ENCODE measurements at regions not wholly inside any gene's neighbourhood (a gene's known extent, or its start where the extent isn't known, plus 50 kb on each side); places are given as distances from the start of the nearest gene placed in this dataset.

DNA sequence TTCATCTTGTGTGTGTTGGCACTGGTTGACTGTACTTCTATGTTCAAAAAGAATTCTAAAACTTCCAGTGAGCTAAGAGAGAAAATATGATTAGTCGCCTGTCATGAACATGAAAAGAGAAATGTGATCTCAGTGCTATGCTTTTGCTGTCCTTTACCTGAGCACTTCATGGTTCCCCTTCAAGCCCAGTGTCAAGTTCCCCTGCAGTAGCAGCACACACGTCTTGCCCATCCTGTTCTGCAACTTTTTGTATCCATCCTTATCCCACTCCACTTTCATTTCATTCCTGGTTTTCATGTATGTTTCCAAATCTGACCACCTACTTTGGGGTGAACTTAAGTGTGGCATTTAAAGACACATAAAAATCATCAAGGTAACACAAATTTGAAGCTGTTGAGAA is 848.0 kb upstream of the USP15 start:
- DNase-seq: no peak
- H3K4me3 ChIP-seq (ENCODE audit: low read depth, low read length): no peak overlapping the region
- H3K27ac ChIP-seq: no peak overlapping the region
- no peaks in the 10 kb centered on the region for H3K27me3 ChIP-seq (replicated peaks)
- TF ChIP-seq, protein P1, sequence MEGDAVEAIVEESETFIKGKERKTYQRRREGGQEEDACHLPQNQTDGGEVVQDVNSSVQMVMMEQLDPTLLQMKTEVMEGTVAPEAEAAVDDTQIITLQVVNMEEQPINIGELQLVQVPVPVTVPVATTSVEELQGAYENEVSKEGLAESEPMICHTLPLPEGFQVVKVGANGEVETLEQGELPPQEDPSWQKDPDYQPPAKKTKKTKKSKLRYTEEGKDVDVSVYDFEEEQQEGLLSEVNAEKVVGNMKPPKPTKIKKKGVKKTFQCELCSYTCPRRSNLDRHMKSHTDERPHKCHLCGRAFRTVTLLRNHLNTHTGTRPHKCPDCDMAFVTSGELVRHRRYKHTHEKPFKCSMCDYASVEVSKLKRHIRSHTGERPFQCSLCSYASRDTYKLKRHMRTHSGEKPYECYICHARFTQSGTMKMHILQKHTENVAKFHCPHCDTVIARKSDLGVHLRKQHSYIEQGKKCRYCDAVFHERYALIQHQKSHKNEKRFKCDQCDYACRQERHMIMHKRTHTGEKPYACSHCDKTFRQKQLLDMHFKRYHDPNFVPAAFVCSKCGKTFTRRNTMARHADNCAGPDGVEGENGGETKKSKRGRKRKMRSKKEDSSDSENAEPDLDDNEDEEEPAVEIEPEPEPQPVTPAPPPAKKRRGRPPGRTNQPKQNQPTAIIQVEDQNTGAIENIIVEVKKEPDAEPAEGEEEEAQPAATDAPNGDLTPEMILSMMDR (IDR thresholded peaks at IDR 0.05; ENCODE audit: low read depth, low read length, missing control alignments): no peak
- in situ Hi-C loops (cut with HindIII; ENCODE audit: low pct_ligation_motif_present, low sequenced_read_pairs): no loop called here
- no peaks in the 10 kb centered on the region for H3K36me3 ChIP-seq (replicated peaks)

GRCh38 chr12:61414470-61414869 is 845.7 kb upstream of the USP15 start:
- no peaks in the 10 kb centered on the region for H3K27me3 ChIP-seq (replicated peaks)

GRCh38 chr12:61422786-61423185 is 837.4 kb upstream of the USP15 start:
- H3K4me3 ChIP-seq (ENCODE audit: low read depth, low read length): no peak overlapping the region
- no peak for DNase-seq
- no peak overlapping the region for H3K27ac ChIP-seq
- H3K36me3 ChIP-seq (replicated peaks): no peaks in the 10 kb centered on the region
- TF ChIP-seq, protein P1 (IDR thresholded peaks at IDR 0.05; ENCODE audit: low read depth, low read length, missing control alignments): no peak
- in situ Hi-C loops (cut with HindIII; ENCODE audit: low pct_ligation_motif_present, low sequenced_read_pairs): no loop called here
- no peaks in the 10 kb centered on the region for H3K27me3 ChIP-seq (replicated peaks)

More at GRCh38 chr12:61414470-61414869, 845.7 kb upstream of the USP15 start:
- TF ChIP-seq, protein P1 (IDR thresholded peaks at IDR 0.05; ENCODE audit: low read depth, low read length, missing control alignments): no peak
- H3K36me3 ChIP-seq (replicated peaks): no peaks in the 10 kb centered on the region
- no peak for DNase-seq
- in situ Hi-C loops (cut with HindIII; ENCODE audit: low pct_ligation_motif_present, low sequenced_read_pairs): no loop called here
- no peak overlapping the region for H3K4me3 ChIP-seq (ENCODE audit: low read depth, low read length)
- H3K27ac ChIP-seq: no peak overlapping the region

- Histone ChIP-seq H3K36me3 (replicated peaks) (no peaks in the 10 kb centered on the region), H3K4me3 (ENCODE audit: low read depth, low read length) (no peak overlapping the region), H3K27me3 (replicated peaks) (no peaks in the 10 kb centered on the region), H3K27ac (no peak overlapping the region)
- TF ChIP-seq, protein P1 (IDR thresholded peaks at IDR 0.05; ENCODE audit: low read depth, low read length, missing control alignments): no peak
- DNase-seq: peak; percentile 25
- in situ Hi-C loops (cut with HindIII; ENCODE audit: low pct_ligation_motif_present, low sequenced_read_pairs): no loop called here
These were observed 808.1 kb upstream of the USP15 start for GRCh38 chr12:61452076-61452475.

DNA sequence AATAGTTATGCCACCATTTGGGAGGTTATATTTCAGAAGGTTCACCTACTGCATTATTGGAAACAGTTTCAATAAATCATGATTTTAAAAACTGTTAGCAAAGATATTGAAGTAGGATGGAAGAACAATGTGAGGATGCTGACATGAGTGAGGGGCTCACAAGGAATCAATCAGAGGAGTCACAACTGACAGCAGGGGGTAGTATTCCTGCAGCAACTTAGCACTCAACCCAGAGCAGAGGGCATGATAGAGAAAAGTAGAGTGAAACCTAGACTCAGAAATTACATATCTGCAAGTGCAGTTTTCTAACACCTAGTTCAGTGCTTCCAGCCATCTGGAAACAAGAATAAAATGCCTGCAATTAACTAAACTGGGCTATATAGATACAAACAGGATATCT is 772.5 kb upstream of the USP15 start:
- no peak for DNase-seq
- in situ Hi-C loops (cut with HindIII; ENCODE audit: low pct_ligation_motif_present, low sequenced_read_pairs): no loop called here
- H3K27ac ChIP-seq: no peak overlapping the region
- TF ChIP-seq, protein P1 (IDR thresholded peaks at IDR 0.05; ENCODE audit: low read depth, low read length, missing control alignments): no peak
- no peaks in the 10 kb centered on the region for H3K36me3 ChIP-seq (replicated peaks)
- H3K27me3 ChIP-seq (replicated peaks): no peaks in the 10 kb centered on the region
- no peak overlapping the region for H3K4me3 ChIP-seq (ENCODE audit: low read depth, low read length)

Data from brain microvascular endothelial cell (primary cell).